Esophagus (tissue), 2 donors: ENCODE measurements at regions not wholly inside any gene's neighbourhood (a gene's known extent, or its start where the extent isn't known, plus 50 kb on each side); places are given as distances from the start of the nearest gene placed in this dataset.
"Not testable (repeated sequence)": the region's sequence is repeated elsewhere in the genome, so short reads cannot be mapped to it uniquely, and the experiment has no call there.

Source experiments
- H3K27ac ChIP-seq, 2 donors: one replicate each; pipeline ENCODE4 v1.5.1; 2013; ENCODE audit warnings: low read depth in 2 of 2, mild to moderate bottlenecking in 2 of 2, inconsistent platforms in 1 of 2, low read length in 1 of 2, moderate library complexity in 1 of 2
- H3K27me3 ChIP-seq, 2 donors: one replicate each; pipeline ENCODE4 v1.6.1; 2013; ENCODE audit warnings: low read length in 2 of 2, control low read depth in 1 of 2, mild to moderate bottlenecking in 1 of 2; ENCODE audit not compliant: insufficient read depth in 2 of 2, control insufficient read depth in 1 of 2
- H3K36me3 ChIP-seq, 2 donors: one replicate each; pipeline ENCODE4 v1.6.1; 2013; ENCODE audit warnings: low read length in 1 of 2; ENCODE audit not compliant: control insufficient read depth in 2 of 2, insufficient read depth in 2 of 2
- H3K4me1 ChIP-seq, 2 donors: one replicate each; pipeline ENCODE4 v1.6.1; 2013; ENCODE audit warnings: low read length in 1 of 2; ENCODE audit not compliant: control insufficient read depth in 2 of 2, insufficient read depth in 2 of 2
- H3K4me3 ChIP-seq, 2 donors: one replicate each; pipeline ENCODE4 v1.5.1; 2013; ENCODE audit warnings: low read length in 2 of 2, mild to moderate bottlenecking in 2 of 2, low read depth in 1 of 2, moderate library complexity in 1 of 2
- H3K9me3 ChIP-seq, 2 donors: one replicate each; pipeline ENCODE4 v1.6.1; 2013; ENCODE audit warnings: mild to moderate bottlenecking in 2 of 2, low read depth in 1 of 2, low read length in 1 of 2, moderate library complexity in 1 of 2; ENCODE audit not compliant: control insufficient read depth in 2 of 2, insufficient read depth in 1 of 2
- WGBS, 2 donors: extraction: QIAGEN DNeasy Blood & Tissue Kit; methylation state at CpG; one replicate each; pipeline ENCODE4 v1.1.7; 2013; 5-methylcytosine and 5-hydroxymethylcytosine counted together
- donor health status: healthy with polysubstance abuse.
- donor health status: Bipolar disorder and iron deficiency.

- WGBS, 2 donors: 46 to 60% methylated on average over 1 to 2 of the region's 4 CpGs
- H3K9me3 ChIP-seq, H3K36me3 ChIP-seq, H3K27me3 ChIP-seq, H3K27ac ChIP-seq, H3K4me1 ChIP-seq, H3K4me3 ChIP-seq: not testable (repeated sequence)
Observed at GRCh38 chr9:67763133-67763532, 95.6 kb upstream of the ANKRD20A1 start.

- WGBS, 2 donors: 86 to 91% methylated on average over 2 of the region's 3 CpGs
- not testable (repeated sequence) for H3K27me3 ChIP-seq, H3K27ac ChIP-seq, H3K9me3 ChIP-seq, H3K4me3 ChIP-seq, H3K4me1 ChIP-seq, H3K36me3 ChIP-seq
Observed at GRCh38 chr9:67771807-67772206, 86.9 kb upstream of the ANKRD20A1 start.

- H3K4me3 ChIP-seq, H3K36me3 ChIP-seq, H3K9me3 ChIP-seq, H3K4me1 ChIP-seq, H3K27me3 ChIP-seq, H3K27ac ChIP-seq: not testable (repeated sequence)
- WGBS, 2 donors: 83 to 90% methylated on average over 3 of the region's 7 CpGs
Observed at GRCh38 chr9:67800170-67800569, 58.6 kb upstream of the ANKRD20A1 start.
